ENCODE measurements at regions not wholly inside any gene's neighbourhood (a gene's known extent, or its start where the extent isn't known, plus 50 kb on each side); places are given as distances from the start of the nearest gene placed in this dataset.

DNA sequence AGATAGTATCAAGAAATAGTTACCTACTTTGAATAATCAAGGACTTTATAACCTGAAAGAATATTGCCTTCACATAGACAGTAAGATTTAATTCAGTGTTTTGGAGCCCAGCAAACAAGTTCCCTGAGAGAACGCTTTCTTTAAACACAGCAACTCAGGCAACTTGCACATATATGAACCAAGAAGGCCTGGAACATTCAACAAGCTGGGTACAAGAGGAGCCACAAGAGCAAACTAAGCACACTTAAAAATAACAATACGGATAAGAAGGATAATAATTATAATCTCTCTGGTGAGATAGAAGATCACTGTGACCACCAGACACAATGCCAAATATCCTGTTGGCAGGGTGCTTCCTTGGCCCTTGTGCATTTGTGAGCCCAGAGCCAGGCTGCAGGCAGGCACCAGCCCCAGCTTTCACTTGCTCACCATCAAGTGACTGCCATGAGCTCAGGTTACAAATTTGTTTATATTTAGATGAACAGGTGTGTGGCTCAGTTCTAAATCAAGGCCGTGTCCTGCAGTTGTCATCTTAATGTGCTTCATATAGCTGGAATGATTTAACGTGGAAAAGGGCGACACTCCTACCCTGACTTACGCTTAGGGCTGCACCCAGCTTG, 446.6 kb downstream of the IRS1 start:
- no peak for TF ChIP-seq CTCF (IDR thresholded peaks at IDR 0.05)
- TF ChIP-seq POLR2A (IDR thresholded peaks at IDR 0.05): no peak
- no peak for DNase-seq
- Histone ChIP-seq H3K4me1 (replicated peaks in 1 of 2) (no peaks in the 10 kb centered on the region), H3K9me3 (replicated peaks in 1 of 3) (no peaks in the 10 kb centered on the region), H3K36me3 (replicated peaks in 1 of 2) (no peaks in the 10 kb centered on the region), H3K27me3 (no peaks in the 10 kb centered on the region), H3K27ac (no peak overlapping the region), H3K4me3 (no peak overlapping the region)
- 87 to 96% (median 92%) methylated on average over 6 of the region's 6 CpGs for WGBS, 4 donors
- intact Hi-C loops (cut with DNase I): no loop called here

- no peaks in the 10 kb centered on the region for H3K36me3 ChIP-seq (replicated peaks in 1 of 2)
- no peak overlapping the region for H3K27ac ChIP-seq
- intact Hi-C loops (cut with DNase I): no loop called here
- no peaks in the 10 kb centered on the region for H3K4me1 ChIP-seq (replicated peaks in 1 of 2)
- H3K4me3 ChIP-seq: no peak overlapping the region
- no peaks in the 10 kb centered on the region for H3K27me3 ChIP-seq
- no peaks in the 10 kb centered on the region for H3K9me3 ChIP-seq (replicated peaks in 1 of 3)
- 70 to 79% (median 73%) methylated on average over 2 of the region's 2 CpGs for WGBS, 4 donors
- DNase-seq: no peak
- TF ChIP-seq CTCF (IDR thresholded peaks at IDR 0.05): no peak
- no peak for TF ChIP-seq POLR2A (IDR thresholded peaks at IDR 0.05)
These were observed 447.9 kb downstream of the IRS1 start for GRCh38 chr2:226351711-226352110.

DNA sequence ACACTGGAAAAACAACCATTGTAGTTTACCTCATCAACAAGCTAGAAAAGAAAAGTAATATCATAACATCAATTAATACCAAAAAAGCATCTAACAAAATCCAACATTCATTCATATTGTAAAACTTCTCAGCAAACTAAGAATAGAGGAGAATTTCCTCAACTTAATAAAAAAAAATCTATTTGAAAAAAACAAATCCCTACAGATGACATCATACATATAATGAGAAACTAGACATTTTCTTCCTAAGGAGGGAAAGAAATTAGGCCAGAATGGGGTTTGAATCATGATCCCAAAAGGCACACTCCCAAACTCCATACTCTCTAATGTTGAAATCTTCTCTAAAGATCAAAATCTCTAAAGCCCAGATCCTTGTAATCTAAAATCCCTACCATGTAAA, 460.0 kb downstream of the IRS1 start:
- intact Hi-C loops (cut with DNase I): no loop called here
- Histone ChIP-seq H3K4me1 (replicated peaks in 1 of 2) (peaks cover 0 to 7% of the 10 kb centered on the region in 2 donors), H3K27ac (no peak overlapping the region), H3K4me3 (no peak overlapping the region), H3K36me3 (replicated peaks in 1 of 2) (no peaks in the 10 kb centered on the region), H3K27me3 (no peaks in the 10 kb centered on the region), H3K9me3 (replicated peaks in 1 of 3) (no peaks in the 10 kb centered on the region)
- DNase-seq: no peak
- TF ChIP-seq POLR2A (IDR thresholded peaks at IDR 0.05) (no peak), CTCF (IDR thresholded peaks at IDR 0.05) (no peak)

DNA sequence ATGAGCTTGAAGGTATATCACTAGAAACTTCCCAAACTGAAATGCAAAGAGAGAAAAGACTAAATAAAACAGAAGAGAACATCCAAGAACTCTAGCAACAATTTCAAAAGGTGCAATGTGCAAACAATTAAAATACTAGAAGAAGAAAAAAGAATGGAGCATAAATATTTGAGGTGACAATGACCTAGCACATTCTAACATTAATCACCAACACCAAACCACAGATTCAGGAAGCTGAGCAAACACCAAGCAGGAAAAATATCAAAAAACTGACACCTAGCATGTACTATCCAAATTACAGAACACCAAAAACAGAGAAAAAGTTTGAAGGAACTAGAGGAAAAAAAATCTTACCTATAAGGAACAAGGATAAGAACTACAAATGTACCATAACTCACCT, 460.8 kb downstream of the IRS1 start:
- Histone ChIP-seq H3K4me1 (replicated peaks in 1 of 2) (peaks cover 0 to 7% of the 10 kb centered on the region in 2 donors), H3K9me3 (replicated peaks in 1 of 3) (no peaks in the 10 kb centered on the region), H3K27me3 (no peaks in the 10 kb centered on the region), H3K36me3 (replicated peaks in 1 of 2) (no peaks in the 10 kb centered on the region), H3K4me3 (no peak overlapping the region), H3K27ac (no peak overlapping the region)
- intact Hi-C loops (cut with DNase I): no loop called here
- TF ChIP-seq POLR2A (IDR thresholded peaks at IDR 0.05) (no peak), CTCF (IDR thresholded peaks at IDR 0.05) (no peak)
- no peak for DNase-seq
